K562 (cell line): ENCODE measurements at regions not wholly inside any gene's neighbourhood (a gene's known extent, or its start where the extent isn't known, plus 50 kb on each side); places are given as distances from the start of the nearest gene placed in this dataset.

Source experiments
- ATAC-seq: fragments of 200-7000 bp; cut with Tn5 transposase; 3 replicates; pipeline ENCODE4 v1.9.1; 2020; ENCODE audit warnings: moderate library complexity
- BruUV-seq: library from RNA; stranded (reverse); fragments of 400-500 nt; replicated peaks from 2 replicates; lab custom pipeline; 2021; lab: Mats Ljungman, UMichigan
- CTCF ChIA-PET: fragments of 300-600 bp; formaldehyde crosslinking; extraction: SDS; loops from one replicate; lab custom pipeline; 2021; ENCODE audit warnings: low intra/inter-chr PET ratio; lab: Yijun Ruan, JAX
- POLR2A ChIA-PET: fragments of 300-600, 350-650 bp; sonication (Branson Sonifier 250); formaldehyde crosslinking; extraction: SDS; loops from one replicate; lab custom pipeline; 2021; ENCODE audit warnings: antibody characterized with exemption, inconsistent platforms; lab: Yijun Ruan, JAX
- DNase-seq, 4 experiments: peaks; one replicate each; pipeline versions ENCODE4 v3.0.0 to v3.0.0-alpha.2; 2011 to 2018; ENCODE audit warnings: low spot score in 3 of 4, mixed read lengths in 3 of 4; ENCODE audit errors: extremely low read depth in 1 of 4
- FAIRE-seq: peaks from 2 replicates; lab custom pipeline; 2011; peaks lifted over from hg19 to GRCh38; lab: Jason Lieb, UNC
- H2AFZ ChIP-seq: 2 replicates; pipeline ENCODE4 v1.6.0; 2011; ENCODE audit warnings: low read depth, low read length, control low read depth, inconsistent platforms
- H3K27ac ChIP-seq: fragments of 200-600 bp; 3 replicates; pipeline ENCODE4 v1.8.0; 2011; ENCODE audit warnings: low read depth, mild to moderate bottlenecking, control low read depth, inconsistent platforms, low read length, moderate library complexity, mixed read lengths; ENCODE audit errors: extremely low read depth
- H3K27me3 ChIP-seq, 2 experiments: fragments of 300-600 bp in 1 of 2; 2 replicates in 1 of 2; 3 replicates in 1 of 2; pipeline versions ENCODE4 v1.6.0 to v1.8.0; 2011; ENCODE audit warnings: inconsistent platforms in 2 of 2, low read length in 2 of 2, mild to moderate bottlenecking in 1 of 2, mixed read lengths in 1 of 2, moderate library complexity in 1 of 2; ENCODE audit not compliant: control insufficient read depth in 2 of 2, insufficient read depth in 2 of 2
- H3K36me3 ChIP-seq: fragments of 300-600 bp; 3 replicates; pipeline ENCODE4 v1.8.0; 2011; ENCODE audit warnings: mild to moderate bottlenecking, low read length, inconsistent platforms; ENCODE audit not compliant: control insufficient read depth, insufficient read depth
- H3K4me1 ChIP-seq, 2 experiments: fragments of 200-600 bp in 1 of 2; replicated peaks in 1 of 2; 2 replicates in 1 of 2; 3 replicates in 1 of 2; pipeline versions ENCODE4 v1.5.1 to v1.8.0; 2011; ENCODE audit warnings: inconsistent platforms in 2 of 2, low read length in 2 of 2, mild to moderate bottlenecking in 1 of 2, mixed read lengths in 1 of 2, moderate library complexity in 1 of 2; ENCODE audit not compliant: control insufficient read depth in 2 of 2, insufficient read depth in 2 of 2
- H3K4me2 ChIP-seq: 2 replicates; pipeline ENCODE4 v1.6.1; 2011; ENCODE audit warnings: low read length, control low read depth, inconsistent platforms, mixed read lengths; ENCODE audit not compliant: insufficient read depth
- H3K4me3 ChIP-seq: fragments of 200-600 bp; sonication (generic), shearing (Covaris generic); 2 replicates; pipeline ENCODE4 v1.5.1; 2016; ENCODE audit warnings: control low read depth, inconsistent platforms
- H3K79me2 ChIP-seq: fragments of 200-600 bp; 3 replicates; pipeline ENCODE4 v1.8.0; 2011; ENCODE audit warnings: low read length, inconsistent platforms; ENCODE audit not compliant: control insufficient read depth, insufficient read depth
- H3K9ac ChIP-seq, 2 experiments: 2 replicates each; pipeline versions ENCODE4 v1.6.0 to v1.6.1; 2011; ENCODE audit warnings: low read depth in 2 of 2, low read length in 2 of 2, control low read depth in 1 of 2, inconsistent platforms in 1 of 2, mild to moderate bottlenecking in 1 of 2, mixed read lengths in 1 of 2; ENCODE audit not compliant: insufficient read depth in 1 of 2
- H3K9me1 ChIP-seq: one replicate; pipeline ENCODE4 v1.6.0; 2011; ENCODE audit warnings: inconsistent platforms, mild to moderate bottlenecking, low read length, moderate library complexity; ENCODE audit not compliant: control insufficient read depth, insufficient read depth
- H3K9me3 ChIP-seq: replicated peaks from 2 replicates; pipeline ENCODE4 v1.5.1; 2011; ENCODE audit warnings: low read depth, low read length, inconsistent platforms; ENCODE audit not compliant: control insufficient read depth, insufficient read depth
- H4K20me1 ChIP-seq: replicated peaks from 2 replicates; pipeline ENCODE4 v1.6.1; 2011; ENCODE audit warnings: low read length, inconsistent platforms, mixed read lengths; ENCODE audit not compliant: control insufficient read depth, insufficient read depth
- C11orf30 ChIP-seq: fragments of 450-650 bp; IDR thresholded peaks from 2 replicates; pipeline ENCODE4 v1.6.1; 2016; ENCODE audit warnings: low read depth, mild to moderate bottlenecking
- CLOCK ChIP-seq: fragments of 250-450 bp; sonication (Bioruptor Pico); IDR thresholded peaks from 2 replicates; pipeline ENCODE4 v1.4.0; 2020; ENCODE audit warnings: mild to moderate bottlenecking, moderate library complexity, borderline replicate concordance
- E2F1 ChIP-seq: sonication (generic); formaldehyde crosslinking; IDR thresholded peaks from 2 replicates; pipeline ENCODE4 v1.8.1; 2023; ENCODE audit warnings: mild to moderate bottlenecking, missing genetic modification reagents, moderate library complexity
- ESRRB ChIP-seq: fragments of 250-450 bp; sonication (Bioruptor Pico); IDR thresholded peaks from 2 replicates; pipeline ENCODE4 v1.5.0; 2020; ENCODE audit warnings: mild to moderate bottlenecking, moderate library complexity, borderline replicate concordance
- GABPB1 ChIP-seq: sonication (generic); formaldehyde crosslinking; IDR thresholded peaks from 2 replicates; pipeline ENCODE4 v1.8.0; 2022; ENCODE audit warnings: mild to moderate bottlenecking, missing genetic modification reagents
- KDM2B ChIP-seq: fragments of 250-450 bp; sonication (Bioruptor Pico); IDR thresholded peaks from 2 replicates; pipeline ENCODE4 v1.8.0; 2021; ENCODE audit warnings: mild to moderate bottlenecking, moderate library complexity
- MAX ChIP-seq: sonication (generic); formaldehyde crosslinking; IDR thresholded peaks from 2 replicates; pipeline ENCODE4 v1.9.0; 2022; ENCODE audit warnings: mild to moderate bottlenecking, missing genetic modification reagents
- MCM3 ChIP-seq: fragments of 450-650 bp; IDR thresholded peaks from 2 replicates; pipeline ENCODE4 v1.6.1; 2016
- MNT ChIP-seq, 2 experiments: fragments of 450-650 bp; conservative IDR thresholded peaks; 2 replicates each; pipeline ENCODE4 v1.6.1; 2017; ENCODE audit warnings: mild to moderate bottlenecking in 2 of 2, moderate library complexity in 2 of 2
- NR4A1 ChIP-seq, 2 experiments: fragments of 250-450 bp in 1 of 2; fragments of 450-650 bp in 1 of 2; sonication (Bioruptor Pico) in 1 of 2; IDR thresholded peaks; 2 replicates each; pipeline versions ENCODE4 v1.4.0 to v1.6.1; 2016 to 2020; ENCODE audit warnings: mild to moderate bottlenecking in 2 of 2, missing compliant biosample characterization in 1 of 2, missing genetic modification characterization in 1 of 2, moderate library complexity in 1 of 2
- PTRF ChIP-seq: fragments of 450-650 bp; IDR thresholded peaks from 2 replicates; pipeline ENCODE4 v1.6.1; 2016; ENCODE audit warnings: mild to moderate bottlenecking, missing genetic modification characterization, missing compliant biosample characterization
- SRSF1 ChIP-seq: fragments of 200-400 bp; formaldehyde crosslinking; IDR thresholded peaks from 2 replicates; pipeline ENCODE4 v1.6.1; 2017; ENCODE audit warnings: mild to moderate bottlenecking, low read depth, low read length, moderate library complexity
- ZBTB1 ChIP-seq: sonication (generic); formaldehyde crosslinking; IDR thresholded peaks from 2 replicates; pipeline ENCODE4 v1.8.1; 2023; ENCODE audit warnings: missing genetic modification reagents, low read depth, mild to moderate bottlenecking, borderline replicate concordance
- ZNF263 ChIP-seq: sonication (generic); formaldehyde crosslinking; IDR thresholded peaks from 2 replicates; pipeline ENCODE4 v1.8.0; 2022; ENCODE audit warnings: mild to moderate bottlenecking, missing genetic modification reagents, borderline replicate concordance
- ZNF277 ChIP-seq: fragments of 250-450 bp; sonication (Bioruptor Pico); IDR thresholded peaks from 2 replicates; pipeline ENCODE4 v1.8.0; 2022; ENCODE audit warnings: inconsistent platforms, mild to moderate bottlenecking, moderate library complexity, borderline replicate concordance
- ZNF830 ChIP-seq: fragments of 250-450 bp; sonication (Bioruptor Pico); IDR thresholded peaks from 2 replicates; pipeline ENCODE4 v1.5.0; 2021; ENCODE audit warnings: mild to moderate bottlenecking
- WGBS: fragments of 100-300 bp; shearing (Covaris generic); methylation state at CpG from one replicate; pipeline ENCODE4 v1.1.6; 2016; ENCODE audit warnings: low coverage, mixed read lengths; ENCODE audit not compliant: insufficient coverage; ENCODE audit errors: missing lambda C conversion rate; 5-methylcytosine and 5-hydroxymethylcytosine counted together
- in situ Hi-C: fragments of 300-500 bp; cut with MboI; formaldehyde crosslinking; loops from 4 replicates; pipeline ENCODE4 v1.15.0; 2018; ENCODE audit warnings: inconsistent platforms, mixed read lengths
- intact Hi-C: fragments of 100-400 bp; cut with micrococcal nuclease; formaldehyde crosslinking; loops from 2 replicates; pipeline ENCODE4 v1.14.2; 2022

GRCh38 chr12:102534899-102535298, 54.5 kb upstream of the IGF1 start:
- peaks cover 0 to 4% of the 10 kb centered on the region in 2 experiments; a peak in 1 of 5 replicates for H3K4me1 ChIP-seq
- no peak for DNase-seq
- H3K27me3 ChIP-seq = peaks cover 0 to 12% of the 10 kb centered on the region in 2 experiments; a peak in 2 of 5 replicates
- H3K36me3 ChIP-seq = no peaks in the 10 kb centered on the region
- H3K4me2 ChIP-seq = no peak overlapping the region
- no peaks in the 10 kb centered on the region for H3K79me2 ChIP-seq
- no peaks in the 10 kb centered on the region for H3K9me3 ChIP-seq
- WGBS = 12% methylated on average over 11 of the region's 13 CpGs
- no peak; the same call in 2 of the 3 replicates for ATAC-seq
- intact Hi-C loops = no loop called here
- BruUV-seq = no TSS peak
- H4K20me1 ChIP-seq = no peaks in the 10 kb centered on the region
- H3K9ac ChIP-seq = no peak overlapping the region
- H3K4me3 ChIP-seq = no peak overlapping the region
- H3K27ac ChIP-seq = no peak overlapping the region
- FAIRE-seq = no peak
- CTCF ChIA-PET = no interaction called here
- no peaks in the 10 kb centered on the region for H3K9me1 ChIP-seq
- POLR2A ChIA-PET = interaction anchor here (1.1 kb wide), 1 partner anchor 56 kb away, joined by 3 read pairs; no protein-coding TSS in a partner anchor
- in situ Hi-C loops = no loop called here
- H2AFZ ChIP-seq = no peak overlapping the region
- no peak for TF ChIP-seq ZBTB1 (CRISPR knock-in tag)
- no peak for TF ChIP-seq MAX (CRISPR knock-in tag)
- TF ChIP-seq ESRRB (CRISPR knock-in tag) = no peak
- TF ChIP-seq E2F1 = no peak
- no peak for TF ChIP-seq KDM2B (CRISPR knock-in tag)
- no peak for TF ChIP-seq CLOCK (CRISPR knock-in tag)
- TF ChIP-seq ZNF277 (CRISPR knock-in tag) = no peak
- TF ChIP-seq PTRF (tag) = no peak
- TF ChIP-seq ZNF263 (CRISPR knock-in tag) = no peak
- no peak for TF ChIP-seq NR4A1 (CRISPR knock-in tag; IDR thresholded peaks at IDR 0.05)
- no peak for TF ChIP-seq NR4A1 (tag; IDR thresholded peaks at IDR 0.05)
- TF ChIP-seq MNT (conservative IDR thresholded peaks at IDR 0.05) = no peak
- TF ChIP-seq SRSF1 = no peak
- no peak for TF ChIP-seq ZNF830 (CRISPR knock-in tag)
- TF ChIP-seq MCM3 = no peak
- no peak for TF ChIP-seq C11orf30
- TF ChIP-seq GABPB1 (CRISPR knock-in tag) = no peak
